Transverse colon (tissue), 4 donors: ENCODE measurements at regions not wholly inside any gene's neighbourhood (a gene's known extent, or its start where the extent isn't known, plus 50 kb on each side); places are given as distances from the start of the nearest gene placed in this dataset.

Experiments used
- DNase-seq: peaks from one replicate; pipeline ENCODE4 v3.0.0-alpha.2; 2019
- H3K27ac ChIP-seq, 4 donors: fragments of 200-600 bp; sonication (generic); 2 replicates each; pipeline ENCODE4 v1.5.1; 2016 to 2018; ENCODE audit warnings: inconsistent platforms in 4 of 4
- H3K27me3 ChIP-seq: fragments of 200-600 bp; sonication (generic); 2 replicates; pipeline ENCODE4 v1.5.1; 2017; ENCODE audit warnings: inconsistent platforms
- H3K36me3 ChIP-seq, 4 donors: fragments of 200-600 bp; sonication (generic); 2 replicates each; pipeline ENCODE4 v1.5.1; 2017 to 2019; ENCODE audit warnings: inconsistent platforms in 4 of 4
- H3K4me1 ChIP-seq, 4 donors: fragments of 200-600 bp; sonication (generic); 2 replicates each; pipeline ENCODE4 v1.5.1; 2017 to 2020; ENCODE audit warnings: inconsistent platforms in 4 of 4
- H3K4me3 ChIP-seq, 4 donors: fragments of 200-600 bp; sonication (generic); 1 replicate in 1 of 4; 2 replicates in 3 of 4; pipeline versions ENCODE4 v1.5.1 to v1.6.1; 2017 to 2019; ENCODE audit warnings: inconsistent platforms in 4 of 4
- H3K9me3 ChIP-seq, 2 donors: fragments of 200-600 bp; sonication (generic); 2 replicates each; pipeline ENCODE4 v1.5.1; 2017 to 2019; ENCODE audit warnings: inconsistent platforms in 2 of 2
- CTCF ChIP-seq, 5 experiments: fragments of 200-600 bp in 3 of 5; fragments of 450-650 bp in 2 of 5; sonication (generic) in 3 of 5; IDR thresholded peaks; 1 replicate in 2 of 5; 2 replicates in 3 of 5; pipeline ENCODE4 v1.5.1; 2016 to 2017; ENCODE audit warnings: antibody characterized with exemption in 5 of 5, inconsistent platforms in 3 of 5, mild to moderate bottlenecking in 2 of 5, moderate library complexity in 1 of 5
- EP300 ChIP-seq: sonication (generic); formaldehyde crosslinking; IDR thresholded peaks from one replicate; pipeline ENCODE4 v1.6.1; 2017; ENCODE audit warnings: antibody characterized with exemption, low read depth
- POLR2A ChIP-seq: fragments of 450-650 bp; IDR thresholded peaks from one replicate; pipeline ENCODE4 v1.6.1; 2016; ENCODE audit warnings: antibody characterized with exemption, mild to moderate bottlenecking, moderate library complexity
- POLR2AphosphoS5 ChIP-seq, 3 donors: sonication (generic); formaldehyde crosslinking; IDR thresholded peaks; one replicate each; pipeline ENCODE4 v1.6.1; 2016; ENCODE audit warnings: antibody characterized with exemption in 3 of 3
- WGBS, 2 donors: methylation state at CpG; one replicate each; pipeline ENCODE4 v1.1.5; 2018; ENCODE audit warnings: low coverage in 1 of 2; 5-methylcytosine and 5-hydroxymethylcytosine counted together
- in situ Hi-C, 4 donors: fragments of 200-750 bp; cut with MboI; loops; one replicate each; pipeline versions ENCODE4 v1.15.0 to v1.15.1; 2017; ENCODE audit warnings: low sequenced_read_pairs in 3 of 4, low pct_ligation_motif_present in 1 of 4, low pct_unique_long_range_greater_than_20kb in 1 of 4
- intact Hi-C: fragments of 100-400 bp; cut with DNase I; formaldehyde crosslinking; loops from one replicate; pipeline ENCODE4 v1.15.1; 2023; ENCODE audit warnings: low total_unique reads

GRCh38 chr10:108090476-108091215 lies 926.1 kb upstream of the SORCS1 start:
- TF ChIP-seq CTCF (IDR thresholded peaks at IDR 0.05) (no peak), EP300 (no peak), POLR2A (no peak), POLR2AphosphoS5 (IDR thresholded peaks at IDR 0.05) (no peak)
- H3K27me3 ChIP-seq, result no peaks in the 10 kb centered on the region
- no peak overlapping the region for H3K4me3 ChIP-seq
- DNase-seq, result no peak
- 82 to 90% methylated on average over 2 to 3 of the region's 3 CpGs for WGBS, 2 donors
- no peak overlapping the region for H3K27ac ChIP-seq
- intact Hi-C loops (no loop called here), in situ Hi-C loops (no loop called here)
- H3K36me3 ChIP-seq, result no peaks in the 10 kb centered on the region
- H3K9me3 ChIP-seq, result no peaks in the 10 kb centered on the region
- no peaks in the 10 kb centered on the region for H3K4me1 ChIP-seq

DNA sequence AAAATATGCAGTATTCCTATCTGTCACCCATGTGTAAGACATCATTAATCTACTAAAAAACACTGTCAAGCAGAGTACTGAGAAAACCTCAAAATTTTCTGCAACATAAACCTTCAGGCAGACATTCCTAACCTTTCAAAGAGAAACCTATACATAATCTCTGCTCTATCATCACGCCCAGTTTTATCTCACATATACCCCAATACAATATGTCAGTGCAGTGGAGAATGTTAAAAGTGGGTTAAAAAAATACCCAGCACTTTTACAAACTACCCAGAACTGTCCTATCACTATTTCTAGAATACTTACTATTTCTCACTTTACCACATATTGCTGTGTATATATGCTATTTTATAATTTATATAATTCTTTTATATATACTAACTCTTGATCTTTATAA lies 922.0 kb upstream of the SORCS1 start:
- intact Hi-C loops, result no loop called here
- no peak overlapping the region for H3K4me3 ChIP-seq
- no peaks in the 10 kb centered on the region for H3K27me3 ChIP-seq
- H3K9me3 ChIP-seq, result no peaks in the 10 kb centered on the region
- H3K27ac ChIP-seq, result no peak overlapping the region
- in situ Hi-C loops, result no loop called here
- no peaks in the 10 kb centered on the region for H3K4me1 ChIP-seq
- WGBS, 2 donors, result 63 to 86% methylated on average over 1 of the region's 1 CpG
- no peak for DNase-seq
- TF ChIP-seq CTCF (IDR thresholded peaks at IDR 0.05) (no peak), POLR2AphosphoS5 (IDR thresholded peaks at IDR 0.05) (no peak), POLR2A (no peak), EP300 (no peak)
- no peaks in the 10 kb centered on the region for H3K36me3 ChIP-seq

- no peak for DNase-seq
- intact Hi-C loops (no loop called here), in situ Hi-C loops (no loop called here)
- Histone ChIP-seq H3K9me3 (no peaks in the 10 kb centered on the region), H3K27me3 (no peaks in the 10 kb centered on the region), H3K27ac (no peak overlapping the region), H3K36me3 (no peaks in the 10 kb centered on the region), H3K4me1 (peaks cover 0 to 8% (median 0%) of the 10 kb centered on the region in 4 donors), H3K4me3 (no peak overlapping the region)
- 68 to 100% methylated on average over 1 of the region's 1 CpG for WGBS, 2 donors
- TF ChIP-seq POLR2AphosphoS5 (IDR thresholded peaks at IDR 0.05) (no peak), EP300 (no peak), POLR2A (no peak), CTCF (IDR thresholded peaks at IDR 0.05) (no peak)
These were observed 918.1 kb upstream of the SORCS1 start for GRCh38 chr10:108082596-108082995.

DNA sequence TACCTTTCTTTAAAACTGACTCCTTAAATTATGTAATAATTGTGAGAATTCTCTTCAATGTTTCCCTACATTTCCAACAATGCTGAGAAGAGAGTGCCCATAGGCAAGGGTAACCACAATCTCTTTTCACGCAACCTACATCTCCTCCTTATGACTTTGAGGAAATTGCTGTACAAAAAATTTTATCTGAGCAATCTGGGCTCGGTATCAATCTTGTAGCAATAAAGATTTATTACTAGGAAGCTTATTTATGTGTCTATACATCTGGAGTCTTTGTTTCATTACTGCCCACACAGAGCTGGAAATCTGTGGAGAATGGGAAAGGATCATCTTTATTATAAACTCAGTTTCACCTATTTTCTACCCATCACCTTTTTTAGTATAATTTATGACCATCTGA lies 913.8 kb upstream of the SORCS1 start:
- Histone ChIP-seq H3K4me3 (no peak overlapping the region), H3K27me3 (no peaks in the 10 kb centered on the region), H3K4me1 (peaks cover 0 to 8% (median 0%) of the 10 kb centered on the region in 4 donors), H3K27ac (no peak overlapping the region), H3K36me3 (no peaks in the 10 kb centered on the region), H3K9me3 (no peaks in the 10 kb centered on the region)
- intact Hi-C loops (no loop called here), in situ Hi-C loops (no loop called here)
- TF ChIP-seq CTCF (IDR thresholded peaks at IDR 0.05), result no peak
- TF ChIP-seq EP300, result no peak
- no peak for TF ChIP-seq POLR2AphosphoS5 (IDR thresholded peaks at IDR 0.05)
- no peak for TF ChIP-seq POLR2A
- WGBS, 2 donors, result 25 to 44% methylated on average over 2 of the region's 2 CpGs
- no peak for DNase-seq
